ENCODE measurements at regions not wholly inside any gene's neighbourhood (a gene's known extent, or its start where the extent isn't known, plus 50 kb on each side); places are given as distances from the start of the nearest gene placed in this dataset.

DNA sequence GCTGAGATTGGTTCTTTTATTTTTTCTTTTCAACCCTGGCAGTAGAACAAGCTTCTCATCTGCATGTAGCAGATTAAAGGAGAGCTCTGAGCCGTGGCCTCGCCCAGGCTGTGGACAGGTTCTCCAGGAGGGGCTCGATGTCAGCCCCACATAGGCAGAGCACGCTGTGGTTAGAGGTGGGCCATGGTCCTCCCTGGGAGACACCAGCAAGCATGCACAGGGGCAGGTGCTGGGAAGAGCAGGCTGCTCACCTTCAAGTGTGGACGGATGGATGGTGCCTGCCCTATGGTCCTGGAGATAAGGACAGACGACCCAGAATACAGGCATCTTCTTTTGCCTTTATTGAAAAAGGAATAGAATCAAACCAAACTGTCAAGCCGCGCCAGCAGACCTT, 634.8 kb downstream of the BRD1 start:
- TF ChIP-seq, protein P1, sequence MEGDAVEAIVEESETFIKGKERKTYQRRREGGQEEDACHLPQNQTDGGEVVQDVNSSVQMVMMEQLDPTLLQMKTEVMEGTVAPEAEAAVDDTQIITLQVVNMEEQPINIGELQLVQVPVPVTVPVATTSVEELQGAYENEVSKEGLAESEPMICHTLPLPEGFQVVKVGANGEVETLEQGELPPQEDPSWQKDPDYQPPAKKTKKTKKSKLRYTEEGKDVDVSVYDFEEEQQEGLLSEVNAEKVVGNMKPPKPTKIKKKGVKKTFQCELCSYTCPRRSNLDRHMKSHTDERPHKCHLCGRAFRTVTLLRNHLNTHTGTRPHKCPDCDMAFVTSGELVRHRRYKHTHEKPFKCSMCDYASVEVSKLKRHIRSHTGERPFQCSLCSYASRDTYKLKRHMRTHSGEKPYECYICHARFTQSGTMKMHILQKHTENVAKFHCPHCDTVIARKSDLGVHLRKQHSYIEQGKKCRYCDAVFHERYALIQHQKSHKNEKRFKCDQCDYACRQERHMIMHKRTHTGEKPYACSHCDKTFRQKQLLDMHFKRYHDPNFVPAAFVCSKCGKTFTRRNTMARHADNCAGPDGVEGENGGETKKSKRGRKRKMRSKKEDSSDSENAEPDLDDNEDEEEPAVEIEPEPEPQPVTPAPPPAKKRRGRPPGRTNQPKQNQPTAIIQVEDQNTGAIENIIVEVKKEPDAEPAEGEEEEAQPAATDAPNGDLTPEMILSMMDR (IDR thresholded peaks at IDR 0.05; ENCODE audit: low read depth, low read length, poor library complexity, severe bottlenecking) = no peak
- TF ChIP-seq EZH2phosphoT487 (IDR thresholded peaks at IDR 0.05; ENCODE audit: borderline replicate concordance, low read length) = no peak
